ENCODE measurements at regions not wholly inside any gene's neighbourhood (a gene's known extent, or its start where the extent isn't known, plus 50 kb on each side); places are given as distances from the start of the nearest gene placed in this dataset.
A peak's percentile ranks its signal among the peaks of the same experiment; 100 is the strongest.
"Not testable (repeated sequence)": the region's sequence is repeated elsewhere in the genome, so short reads cannot be mapped to it uniquely, and the experiment has no call there.

DNA sequence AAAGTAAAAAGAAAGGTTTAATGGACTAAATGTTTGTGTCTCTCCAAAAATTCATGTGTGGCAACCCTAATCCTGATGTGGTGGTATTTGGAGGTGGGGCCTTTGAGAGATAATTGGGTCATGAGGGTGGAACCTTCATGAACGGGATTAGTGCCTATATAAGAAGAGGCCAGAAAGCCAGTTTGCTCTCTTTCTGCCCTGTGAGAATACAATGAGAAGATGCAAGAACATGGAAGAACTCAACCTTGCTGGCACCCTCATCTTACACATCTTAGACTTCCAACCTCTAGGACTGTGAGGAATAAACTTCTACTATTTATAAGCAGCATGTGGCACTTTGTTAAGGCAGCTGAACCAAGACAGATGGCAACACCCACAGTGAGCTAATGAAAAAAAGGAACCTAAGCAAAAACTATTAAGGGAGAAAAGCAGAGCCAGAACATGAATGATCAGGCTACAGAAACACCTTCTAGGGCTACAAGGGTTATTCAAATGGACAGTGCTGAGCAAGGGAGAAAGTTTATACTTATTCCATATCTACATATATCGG, 159.5 kb downstream of the PLK2 start:
- H3K4me1 ChIP-seq: peaks cover 0 to 3% (median 0%) of the 10 kb centered on the region in 4 donors
- no peaks in the 10 kb centered on the region for H3K36me3 ChIP-seq
- no peak overlapping the region for H3K27ac ChIP-seq
- TF ChIP-seq, protein P1, sequence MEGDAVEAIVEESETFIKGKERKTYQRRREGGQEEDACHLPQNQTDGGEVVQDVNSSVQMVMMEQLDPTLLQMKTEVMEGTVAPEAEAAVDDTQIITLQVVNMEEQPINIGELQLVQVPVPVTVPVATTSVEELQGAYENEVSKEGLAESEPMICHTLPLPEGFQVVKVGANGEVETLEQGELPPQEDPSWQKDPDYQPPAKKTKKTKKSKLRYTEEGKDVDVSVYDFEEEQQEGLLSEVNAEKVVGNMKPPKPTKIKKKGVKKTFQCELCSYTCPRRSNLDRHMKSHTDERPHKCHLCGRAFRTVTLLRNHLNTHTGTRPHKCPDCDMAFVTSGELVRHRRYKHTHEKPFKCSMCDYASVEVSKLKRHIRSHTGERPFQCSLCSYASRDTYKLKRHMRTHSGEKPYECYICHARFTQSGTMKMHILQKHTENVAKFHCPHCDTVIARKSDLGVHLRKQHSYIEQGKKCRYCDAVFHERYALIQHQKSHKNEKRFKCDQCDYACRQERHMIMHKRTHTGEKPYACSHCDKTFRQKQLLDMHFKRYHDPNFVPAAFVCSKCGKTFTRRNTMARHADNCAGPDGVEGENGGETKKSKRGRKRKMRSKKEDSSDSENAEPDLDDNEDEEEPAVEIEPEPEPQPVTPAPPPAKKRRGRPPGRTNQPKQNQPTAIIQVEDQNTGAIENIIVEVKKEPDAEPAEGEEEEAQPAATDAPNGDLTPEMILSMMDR (IDR thresholded peaks at IDR 0.05): no peak
- TF ChIP-seq POLR2A (IDR thresholded peaks at IDR 0.05) (no peak), POLR2AphosphoS5 (IDR thresholded peaks at IDR 0.05) (no peak), EP300 (IDR thresholded peaks at IDR 0.05) (no peak)
- no peak for ATAC-seq (ENCODE audit: low FRiP score in 2 of 2)
- H3K27me3 ChIP-seq: no peaks in the 10 kb centered on the region
- 89 to 91% methylated on average over 2 of the region's 2 CpGs for WGBS, 2 donors
- H3K4me3 ChIP-seq: no peak overlapping the region
- no peak for DNase-seq
- H3K9me3 ChIP-seq: no peaks in the 10 kb centered on the region

DNA sequence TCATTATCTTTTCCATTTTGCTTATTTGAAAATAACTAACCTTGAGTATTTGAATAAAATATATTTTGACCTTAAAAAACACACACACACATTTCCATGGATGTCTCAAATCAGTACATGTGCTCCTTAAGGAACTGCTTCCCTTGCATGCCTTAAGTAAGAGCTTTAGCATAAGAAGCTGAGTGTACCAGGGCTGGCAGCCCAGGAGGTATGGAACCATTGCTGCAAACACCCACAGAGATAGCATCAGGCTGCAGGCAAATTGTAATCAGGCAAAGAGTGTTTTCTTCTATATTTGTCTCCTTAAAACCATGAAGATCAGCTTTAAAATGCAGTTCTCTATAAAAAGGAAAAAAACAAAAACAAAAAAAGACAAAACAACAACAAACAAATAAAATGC, 160.6 kb downstream of the PLK2 start:
- Histone ChIP-seq H3K9me3 (no peaks in the 10 kb centered on the region), H3K27ac (no peak overlapping the region), H3K27me3 (no peaks in the 10 kb centered on the region), H3K36me3 (no peaks in the 10 kb centered on the region), H3K4me1 (peaks cover 0 to 8% (median 2%) of the 10 kb centered on the region in 4 donors), H3K4me3 (no peak overlapping the region)
- TF ChIP-seq POLR2A (IDR thresholded peaks at IDR 0.05): no peak
- TF ChIP-seq, protein P1 (IDR thresholded peaks at IDR 0.05): no peak
- no peak for TF ChIP-seq EP300 (IDR thresholded peaks at IDR 0.05)
- TF ChIP-seq POLR2AphosphoS5 (IDR thresholded peaks at IDR 0.05): no peak
- no peak for DNase-seq
- ATAC-seq (ENCODE audit: low FRiP score in 2 of 2): no peak

DNA sequence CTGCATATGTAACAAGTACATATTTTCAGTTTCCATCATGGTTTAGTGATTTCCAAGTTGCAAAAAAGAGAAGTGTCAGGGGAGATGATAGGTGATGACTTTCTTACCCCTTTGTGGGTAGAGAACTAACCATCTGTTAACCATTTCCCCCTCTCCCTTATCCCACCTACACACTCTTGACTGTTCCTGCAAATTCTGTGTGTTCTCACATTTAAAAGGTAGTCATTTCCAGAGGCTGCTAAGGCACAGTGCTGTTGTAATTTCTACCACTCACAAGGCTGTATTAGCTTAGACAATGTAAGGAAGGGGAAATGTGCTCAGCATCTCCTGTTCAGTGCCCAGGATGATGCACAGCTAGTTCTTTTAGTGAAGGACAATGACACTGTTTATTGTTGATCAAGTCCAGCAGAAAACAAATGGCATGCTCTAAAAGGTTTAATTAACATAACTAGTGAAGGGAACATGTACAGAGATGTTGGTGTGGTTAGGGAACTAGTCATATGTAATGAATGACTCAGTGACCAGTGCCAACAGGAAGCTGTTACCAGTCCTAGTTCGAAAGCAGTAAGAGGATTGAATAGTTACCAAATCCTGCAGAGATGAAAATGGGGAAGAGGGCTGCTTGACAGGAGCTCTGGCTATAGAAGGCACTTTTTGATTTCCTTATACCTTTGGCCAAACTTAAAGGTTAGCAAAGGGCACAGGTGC, 165.1 kb downstream of the PLK2 start:
- Histone ChIP-seq H3K4me1 (peaks cover 0 to 8% (median 2%) of the 10 kb centered on the region in 4 donors), H3K36me3 (no peaks in the 10 kb centered on the region), H3K4me3 (no peak overlapping the region), H3K27me3 (no peaks in the 10 kb centered on the region), H3K9me3 (no peaks in the 10 kb centered on the region), H3K27ac (peak overlapping the region in 2 of 4 donors; percentile 21 to 68)
- peak; percentile 44 to 61 for ATAC-seq (ENCODE audit: low FRiP score in 2 of 2)
- 6 to 24% methylated on average over 1 of the region's 1 CpG for WGBS, 2 donors
- DNase-seq: no peak
- TF ChIP-seq EP300 (IDR thresholded peaks at IDR 0.05) (no peak), POLR2AphosphoS5 (IDR thresholded peaks at IDR 0.05) (no peak), POLR2A (IDR thresholded peaks at IDR 0.05) (no peak)
- TF ChIP-seq, protein P1 (IDR thresholded peaks at IDR 0.05): no peak

DNA sequence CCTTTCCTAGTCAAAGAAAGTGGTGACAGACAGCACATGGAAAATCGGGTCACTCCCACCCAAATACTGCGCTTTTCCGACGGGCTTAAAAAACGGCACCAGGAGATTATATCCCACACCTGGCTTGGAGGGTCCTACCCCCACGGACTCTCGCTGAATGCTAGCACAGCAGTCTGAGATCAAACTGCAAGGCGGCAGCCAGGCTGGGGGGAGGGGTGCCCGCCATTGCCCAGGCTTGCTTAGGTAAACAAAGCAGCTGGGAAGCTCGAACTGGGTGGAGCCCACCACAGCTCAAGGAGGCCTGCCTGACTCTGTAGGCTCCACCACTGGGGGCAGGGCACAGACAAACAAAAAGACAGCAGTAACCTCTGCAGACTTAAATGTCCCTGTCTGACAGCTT, 171.6 kb downstream of the PLK2 start:
- H3K4me3 ChIP-seq; H3K27me3 ChIP-seq; H3K36me3 ChIP-seq; H3K9me3 ChIP-seq; ATAC-seq (ENCODE audit: low FRiP score in 2 of 2); H3K27ac ChIP-seq; H3K4me1 ChIP-seq: not testable (repeated sequence)
- 74 to 79% methylated on average over 9 to 10 of the region's 10 CpGs for WGBS, 2 donors
- DNase-seq: peak in 1 of 2 donors; percentile 44

DNA sequence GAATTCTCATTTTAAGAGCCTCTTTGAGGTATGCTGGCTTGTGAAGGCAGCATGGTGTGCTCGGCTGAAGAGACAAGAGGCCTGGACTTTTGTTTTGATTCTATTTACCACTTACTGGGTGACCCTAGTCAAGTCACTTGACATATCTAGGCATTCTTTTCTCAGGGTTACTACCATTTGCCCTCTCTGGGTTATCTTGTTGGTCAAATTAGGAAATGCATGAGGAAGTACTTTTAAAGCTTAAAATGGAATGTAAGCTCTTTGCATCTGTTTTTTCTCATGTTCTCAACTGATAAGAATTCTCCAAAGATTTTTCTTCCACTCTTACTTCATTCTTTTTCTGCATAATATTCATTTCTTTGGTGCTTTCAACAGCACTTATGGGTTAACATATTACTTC, 173.1 kb downstream of the PLK2 start:
- Histone ChIP-seq H3K9me3 (no peaks in the 10 kb centered on the region), H3K4me1 (no peaks in the 10 kb centered on the region), H3K4me3 (no peak overlapping the region), H3K27ac (no peak overlapping the region), H3K27me3 (no peaks in the 10 kb centered on the region), H3K36me3 (no peaks in the 10 kb centered on the region)
- 77 to 78% methylated on average over 1 of the region's 1 CpG for WGBS, 2 donors
- TF ChIP-seq POLR2AphosphoS5 (IDR thresholded peaks at IDR 0.05) (no peak), POLR2A (IDR thresholded peaks at IDR 0.05) (no peak), EP300 (IDR thresholded peaks at IDR 0.05) (no peak)
- TF ChIP-seq, protein P1 (IDR thresholded peaks at IDR 0.05): no peak
- no peak for DNase-seq
- no peak for ATAC-seq (ENCODE audit: low FRiP score in 2 of 2)
